ENCODE measurements at regions not wholly inside any gene's neighbourhood (a gene's known extent, or its start where the extent isn't known, plus 50 kb on each side); places are given as distances from the start of the nearest gene placed in this dataset.

GRCh38 chr2:41000906-41001305 lies 549.0 kb upstream of the SLC8A1 start:
- TF ChIP-seq POLR2A (IDR thresholded peaks at IDR 0.05) (no peak), CTCF (IDR thresholded peaks at IDR 0.05) (no peak)
